SK-N-MC (cell line): ENCODE measurements at regions not wholly inside any gene's neighbourhood (a gene's known extent, or its start where the extent isn't known, plus 50 kb on each side); places are given as distances from the start of the nearest gene placed in this dataset.

Source experiments
- EZH2 ChIP-seq: fragments of 200-600 bp; sonication (generic); IDR thresholded peaks from one replicate; pipeline ENCODE4 v1.6.1; 2017; ENCODE audit warnings: antibody characterized with exemption
- FOXP2 ChIP-seq: optimal IDR thresholded peaks from 2 replicates; pipeline ENCODE3; 2011; ENCODE audit warnings: mild to moderate bottlenecking, moderate library complexity; ENCODE audit not compliant: insufficient read depth; ENCODE audit errors: extremely low read length, control extremely low read depth
- POLR2AphosphoS5 ChIP-seq: IDR thresholded peaks from 2 replicates; pipeline ENCODE4 v1.6.1; 2012; ENCODE audit warnings: mild to moderate bottlenecking, low read depth, low read length, borderline replicate concordance

DNA sequence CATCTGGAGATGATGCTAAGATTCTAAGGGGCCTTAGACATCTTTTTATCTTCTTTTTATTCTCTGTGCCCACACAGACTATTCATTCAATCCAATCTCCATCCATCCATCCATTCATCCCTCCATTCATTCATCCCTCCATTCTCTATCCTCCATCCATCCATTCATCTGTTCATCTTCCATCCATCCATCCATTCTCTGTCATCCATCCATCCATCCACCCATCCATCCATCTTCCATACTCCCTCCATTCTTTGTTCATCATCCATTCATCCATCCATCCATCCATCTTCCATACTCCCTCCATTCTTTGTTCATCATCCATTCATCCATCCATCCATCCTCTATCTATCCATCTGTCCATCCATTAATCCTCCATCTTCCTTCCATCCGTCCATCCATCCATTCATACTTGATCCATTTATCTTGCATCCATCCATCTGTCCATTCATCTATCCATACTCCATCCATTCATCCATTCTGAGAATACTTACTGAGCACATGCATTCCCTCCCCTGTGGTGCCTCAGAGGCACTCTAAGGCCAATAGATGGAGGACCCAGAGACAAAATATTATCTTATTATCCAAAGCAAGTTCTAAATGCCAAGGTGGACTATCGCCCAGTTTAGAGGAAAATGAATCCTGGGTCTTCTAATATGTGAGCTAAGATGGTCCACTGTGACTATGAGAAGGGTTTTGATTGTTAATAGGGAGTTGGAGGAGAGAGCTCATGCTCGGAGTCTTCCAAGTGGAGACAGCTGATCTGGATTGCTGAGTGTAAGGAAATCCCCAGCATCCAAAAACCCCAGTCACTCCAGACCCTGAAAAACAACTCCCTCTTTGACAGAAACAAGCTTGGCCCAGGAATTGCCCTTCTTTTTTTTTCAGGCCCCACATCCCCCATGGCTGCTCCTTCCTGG lies 152.6 kb upstream of the MYCN start:
- TF ChIP-seq EZH2 (no peak), POLR2AphosphoS5 (no peak), FOXP2 (no peak)
